WERI-Rb-1 (cell line): ENCODE measurements at regions not wholly inside any gene's neighbourhood (a gene's known extent, or its start where the extent isn't known, plus 50 kb on each side); places are given as distances from the start of the nearest gene placed in this dataset.

ENCODE experiments used
- DNase-seq: peaks from one replicate; pipeline ENCODE4 v3.0.0-alpha.2; 2020
- H3K27ac ChIP-seq: fragments of 250-450 bp; sonication (Bioruptor Pico); 2 replicates; pipeline ENCODE4 v1.5.1; 2020; ENCODE audit warnings: mild to moderate bottlenecking, moderate library complexity
- H3K27me3 ChIP-seq: fragments of 250-450 bp; sonication (Bioruptor Pico); 2 replicates; pipeline ENCODE4 v1.5.1; 2021; ENCODE audit warnings: mild to moderate bottlenecking, low read depth, moderate library complexity; ENCODE audit not compliant: insufficient read depth, severe bottlenecking
- H3K36me3 ChIP-seq: fragments of 250-450 bp; sonication (Bioruptor Pico); 2 replicates; pipeline ENCODE4 v1.5.1; 2020; ENCODE audit warnings: mild to moderate bottlenecking, moderate library complexity
- H3K4me3 ChIP-seq: 2 replicates; pipeline ENCODE4 v1.5.1; 2011; ENCODE audit warnings: low read depth, mild to moderate bottlenecking, control low read depth, low read length
- H3K9me3 ChIP-seq: fragments of 250-450 bp; sonication (Bioruptor Pico); 2 replicates; pipeline ENCODE4 v1.5.1; 2021; ENCODE audit warnings: mild to moderate bottlenecking, moderate library complexity; ENCODE audit not compliant: severe bottlenecking
- CTCF ChIP-seq: IDR thresholded peaks from 2 replicates; pipeline ENCODE4 v1.5.1; 2011; ENCODE audit warnings: low read depth, mild to moderate bottlenecking, control low read depth, inconsistent platforms, low read length

- TF ChIP-seq CTCF = no peak
- Histone ChIP-seq H3K4me3 (no peak overlapping the region), H3K9me3 (peaks cover 6% of the 10 kb centered on the region), H3K27ac (no peak overlapping the region), H3K27me3 (no peaks in the 10 kb centered on the region), H3K36me3 (no peaks in the 10 kb centered on the region)
- DNase-seq = no peak
Observed at GRCh38 chr6:10071631-10072220, 343.1 kb downstream of the TFAP2A start.

- Histone ChIP-seq H3K36me3 (no peaks in the 10 kb centered on the region), H3K27me3 (no peaks in the 10 kb centered on the region), H3K27ac (no peak overlapping the region), H3K4me3 (no peak overlapping the region), H3K9me3 (no peaks in the 10 kb centered on the region)
- no peak for DNase-seq
- TF ChIP-seq CTCF = no peak
Observed at GRCh38 chr6:10060004-10060403, 354.9 kb downstream of the TFAP2A start.

GRCh38 chr6:10054672-10055071 is 360.2 kb downstream of the TFAP2A start:
- no peak for DNase-seq
- Histone ChIP-seq H3K36me3 (no peaks in the 10 kb centered on the region), H3K4me3 (no peak overlapping the region), H3K27ac (no peak overlapping the region), H3K27me3 (no peaks in the 10 kb centered on the region), H3K9me3 (no peaks in the 10 kb centered on the region)
- no peak for TF ChIP-seq CTCF

GRCh38 chr6:10051283-10051682 is 363.6 kb downstream of the TFAP2A start:
- Histone ChIP-seq H3K27ac (no peak overlapping the region), H3K9me3 (no peaks in the 10 kb centered on the region), H3K36me3 (no peaks in the 10 kb centered on the region), H3K4me3 (no peak overlapping the region), H3K27me3 (no peaks in the 10 kb centered on the region)
- no peak for DNase-seq
- TF ChIP-seq CTCF = no peak

GRCh38 chr6:10048370-10049297 is 366.2 kb downstream of the TFAP2A start:
- no peak for TF ChIP-seq CTCF
- H3K27ac ChIP-seq = no peak overlapping the region
- H3K4me3 ChIP-seq = no peak overlapping the region
- H3K27me3 ChIP-seq = no peaks in the 10 kb centered on the region
- H3K36me3 ChIP-seq = no peaks in the 10 kb centered on the region
- DNase-seq = no peak
- no peaks in the 10 kb centered on the region for H3K9me3 ChIP-seq
